ENCODE measurements at regions not wholly inside any gene's neighbourhood (a gene's known extent, or its start where the extent isn't known, plus 50 kb on each side); places are given as distances from the start of the nearest gene placed in this dataset.

GRCh38 chr13:54150851-54151250 is 1122.2 kb downstream of the OLFM4 start:
- intact Hi-C loops (cut with DNase I) = no loop called here
- no peak for DNase-seq (ENCODE audit: low spot score)

- DNase-seq (ENCODE audit: low spot score) = no peak
- intact Hi-C loops (cut with DNase I) = no loop called here
These were observed 1133.5 kb downstream of the OLFM4 start for GRCh38 chr13:54162069-54162468.

- intact Hi-C loops (cut with DNase I) = no loop called here
- no peak for DNase-seq (ENCODE audit: low spot score)
These were observed 1137.1 kb downstream of the OLFM4 start for GRCh38 chr13:54165581-54166215.

DNA sequence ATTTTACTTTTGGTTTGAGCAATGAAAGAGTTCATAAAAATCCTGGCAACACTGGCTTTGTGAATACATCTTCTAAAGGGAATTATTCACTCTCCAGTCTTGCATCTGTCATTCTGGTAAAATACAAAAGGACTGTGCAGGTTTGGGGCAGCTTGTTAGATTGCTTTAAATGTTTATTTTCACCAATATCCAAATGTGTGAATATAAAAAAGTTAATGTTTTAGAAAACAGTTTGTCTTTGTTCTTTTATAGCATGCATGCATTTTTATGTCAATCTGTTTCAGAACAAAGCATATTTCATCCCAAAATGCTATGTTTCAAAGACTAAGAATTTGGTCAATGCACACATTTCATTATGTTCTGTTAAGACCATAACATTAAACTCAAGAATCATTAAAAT is 1145.4 kb downstream of the OLFM4 start:
- no peak for DNase-seq (ENCODE audit: low spot score)
- intact Hi-C loops (cut with DNase I) = no loop called here

- DNase-seq (ENCODE audit: low spot score) = no peak
- intact Hi-C loops (cut with DNase I) = no loop called here
These were observed 1146.9 kb downstream of the OLFM4 start for GRCh38 chr13:54175466-54175865.

DNA sequence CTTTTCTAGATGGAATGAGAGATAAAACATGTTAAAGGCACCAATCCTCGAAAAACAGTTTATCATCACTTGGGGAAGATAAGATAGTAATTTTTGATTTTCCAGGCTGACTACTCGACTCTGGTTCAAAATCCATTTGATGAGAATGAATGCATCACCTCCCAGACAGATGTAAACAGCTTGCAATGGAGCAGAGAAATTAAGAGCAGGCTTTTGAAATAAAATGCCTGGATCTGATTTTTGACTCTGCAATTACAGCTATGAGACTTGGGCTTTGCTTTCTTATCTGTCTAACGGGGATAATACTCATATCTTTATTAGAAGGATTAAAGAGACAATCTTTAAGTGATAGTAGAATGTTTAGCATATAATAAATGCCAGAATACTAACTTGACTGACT is 1148.9 kb downstream of the OLFM4 start:
- no peak for DNase-seq (ENCODE audit: low spot score)
- intact Hi-C loops (cut with DNase I) = no loop called here

DNA sequence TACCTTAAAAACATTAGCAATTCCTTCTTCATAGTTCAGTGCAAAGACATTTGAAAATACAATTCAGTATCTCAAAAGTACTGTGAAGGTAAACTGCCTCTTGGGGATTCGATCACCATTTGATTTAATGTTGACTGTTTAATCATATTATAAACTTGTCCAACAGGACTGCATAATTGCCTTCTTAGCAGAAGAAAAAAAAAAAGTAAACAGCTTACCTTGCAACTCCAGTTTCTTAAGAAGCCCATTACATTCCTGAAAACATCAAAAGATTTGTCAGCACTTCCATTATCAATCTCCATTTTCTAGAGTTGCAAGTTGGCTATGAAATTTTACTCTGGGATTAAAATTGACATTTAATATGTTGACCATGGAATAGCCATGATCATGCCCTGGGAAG is 1154.6 kb downstream of the OLFM4 start:
- intact Hi-C loops (cut with DNase I) = no loop called here
- DNase-seq (ENCODE audit: low spot score) = no peak

DNA sequence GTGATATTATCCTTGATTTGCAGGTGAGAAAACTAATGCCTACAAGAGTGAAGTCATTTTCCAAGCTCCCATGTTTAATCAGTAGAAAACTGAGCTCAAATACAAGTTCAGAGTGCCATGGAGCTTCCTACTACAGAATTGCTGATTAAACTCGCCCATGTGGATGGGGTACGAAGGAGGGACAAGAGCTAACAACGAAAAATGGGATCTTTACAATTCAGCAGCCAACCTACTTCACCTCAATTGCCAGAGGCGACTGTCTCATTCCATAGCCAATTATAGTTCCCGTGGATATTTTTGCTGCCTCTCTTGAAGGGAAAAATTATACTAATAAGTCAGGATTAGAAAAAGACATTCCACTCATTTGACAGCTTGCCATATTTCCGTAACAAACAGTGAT is 1155.1 kb downstream of the OLFM4 start:
- DNase-seq (ENCODE audit: low spot score) = no peak
- intact Hi-C loops (cut with DNase I) = no loop called here

- no peak for DNase-seq (ENCODE audit: low spot score)
- intact Hi-C loops (cut with DNase I) = no loop called here
These were observed 1156.0 kb downstream of the OLFM4 start for GRCh38 chr13:54184576-54184975.

GRCh38 chr13:54185101-54185500 is 1156.5 kb downstream of the OLFM4 start:
- intact Hi-C loops (cut with DNase I) = no loop called here
- no peak for DNase-seq (ENCODE audit: low spot score)

- intact Hi-C loops (cut with DNase I) = no loop called here
- DNase-seq (ENCODE audit: low spot score) = no peak
These were observed 1157.2 kb downstream of the OLFM4 start for GRCh38 chr13:54185785-54186184.

GRCh38 chr13:54187461-54187860 is 1158.8 kb downstream of the OLFM4 start:
- intact Hi-C loops (cut with DNase I) = no loop called here
- DNase-seq (ENCODE audit: low spot score) = no peak

DNA sequence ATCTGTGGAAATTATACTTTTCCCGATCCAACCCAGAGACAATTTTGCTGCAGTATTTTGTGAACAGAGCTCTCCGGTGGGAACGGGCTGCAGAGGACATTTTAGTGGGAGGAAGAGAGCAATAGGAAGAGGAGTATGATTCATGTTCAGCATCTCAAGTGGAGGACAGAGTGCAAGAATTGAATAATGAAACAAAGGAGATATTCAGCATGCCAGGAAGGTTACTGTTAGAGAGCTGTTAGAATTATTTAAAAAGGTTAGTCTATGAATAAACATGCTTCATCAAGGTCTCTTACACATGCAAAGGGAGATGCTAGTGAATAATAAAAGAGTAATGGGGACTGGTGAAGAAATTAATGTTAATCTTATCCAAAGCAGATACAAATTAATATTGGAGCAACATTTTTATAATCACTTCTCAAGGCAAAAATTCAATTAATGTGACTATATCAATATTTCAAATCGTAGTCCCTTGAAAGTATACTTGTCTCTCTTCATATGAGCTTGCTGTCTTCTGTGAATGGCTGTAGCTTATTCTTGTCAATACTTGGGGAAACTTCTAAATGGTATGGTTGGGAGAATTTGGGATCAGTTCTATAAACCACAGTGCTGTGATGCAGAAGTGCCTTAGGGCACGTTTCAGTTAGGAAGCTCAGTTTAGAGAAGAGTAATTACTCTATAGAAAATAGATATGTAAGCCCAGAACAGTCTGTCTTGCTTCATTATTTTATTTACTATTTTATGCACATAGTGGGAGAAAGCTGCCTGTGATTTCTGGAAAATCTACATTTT is 1165.8 kb downstream of the OLFM4 start:
- intact Hi-C loops (cut with DNase I) = no loop called here
- DNase-seq (ENCODE audit: low spot score) = no peak

GRCh38 chr13:54196684-54197083 is 1168.1 kb downstream of the OLFM4 start:
- DNase-seq (ENCODE audit: low spot score) = no peak
- intact Hi-C loops (cut with DNase I) = no loop called here

DNA sequence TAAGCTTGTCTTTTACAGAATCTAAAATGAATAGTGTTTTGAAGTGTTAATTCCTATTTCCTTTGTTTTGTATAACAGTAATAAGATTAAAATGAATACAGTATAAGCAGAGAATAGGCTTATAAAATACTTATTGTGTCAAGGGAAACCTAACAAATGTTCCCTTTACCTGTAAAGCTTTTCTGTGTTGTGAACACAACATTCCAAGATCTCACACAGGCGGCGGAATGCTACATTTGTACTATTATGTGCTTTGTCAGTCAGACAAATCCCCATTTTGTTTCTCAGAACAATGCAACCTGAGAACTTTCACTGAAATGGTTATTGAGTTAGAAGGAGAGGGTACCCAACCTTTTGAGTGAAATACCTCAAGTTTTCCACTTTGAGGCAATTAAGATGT is 1170.3 kb downstream of the OLFM4 start:
- DNase-seq (ENCODE audit: low spot score) = no peak
- intact Hi-C loops (cut with DNase I) = no loop called here

DNA sequence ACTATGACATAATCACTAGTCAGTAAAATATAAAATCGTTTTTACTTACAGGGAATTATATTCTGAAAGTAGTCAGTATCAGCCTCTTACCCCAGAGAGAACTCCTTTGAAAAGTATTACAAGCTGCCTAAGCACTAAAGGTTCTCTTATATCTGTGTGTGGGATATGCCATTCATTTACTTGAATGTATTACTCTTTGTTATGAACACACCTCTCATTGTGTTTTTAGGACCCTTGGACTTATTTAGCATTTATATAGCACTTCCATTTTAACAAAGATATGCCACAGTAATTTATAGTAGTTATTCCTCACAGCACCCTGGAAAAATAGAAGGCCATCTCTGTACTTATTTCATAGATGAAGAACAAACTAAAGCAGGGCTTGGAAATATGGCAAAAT is 1178.0 kb downstream of the OLFM4 start:
- intact Hi-C loops (cut with DNase I) = no loop called here

DNA sequence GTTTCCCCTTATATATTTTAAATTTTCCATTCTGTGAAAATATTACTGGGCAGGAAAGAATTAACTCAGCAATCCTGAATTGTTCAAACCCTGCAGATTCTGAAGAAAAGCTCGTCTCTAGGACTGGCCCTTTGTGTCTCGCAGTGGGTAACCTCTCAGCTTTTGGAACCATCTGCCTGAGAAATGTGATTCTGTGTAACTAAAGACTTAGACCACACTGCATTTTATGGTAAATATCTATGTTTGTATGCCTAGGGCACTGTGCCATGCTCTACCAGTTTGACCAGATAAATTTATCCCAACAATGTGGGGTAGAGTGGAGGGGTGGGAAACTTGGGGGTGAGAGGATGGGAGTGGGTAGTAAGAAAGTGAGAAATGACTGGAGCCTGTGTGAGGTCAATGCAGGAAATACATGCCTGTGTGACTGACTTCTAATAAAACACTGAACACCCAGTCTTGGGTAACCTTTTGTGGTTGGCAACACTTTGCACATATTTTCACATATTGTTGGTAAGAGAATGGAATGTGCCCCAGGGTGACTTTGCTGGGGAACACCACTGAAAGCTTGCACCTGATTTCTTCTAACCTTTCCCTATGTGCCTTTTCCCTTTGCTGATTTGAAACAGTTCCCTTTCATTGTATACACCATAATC is 1181.9 kb downstream of the OLFM4 start:
- no peak for DNase-seq (ENCODE audit: low spot score)
- intact Hi-C loops (cut with DNase I) = no loop called here

More for the DNA sequence above, 1178.0 kb downstream of the OLFM4 start:
- DNase-seq (ENCODE audit: low spot score) = no peak

GRCh38 chr13:54216221-54216620 is 1187.6 kb downstream of the OLFM4 start:
- intact Hi-C loops (cut with DNase I) = no loop called here
- DNase-seq (ENCODE audit: low spot score) = no peak

DNA sequence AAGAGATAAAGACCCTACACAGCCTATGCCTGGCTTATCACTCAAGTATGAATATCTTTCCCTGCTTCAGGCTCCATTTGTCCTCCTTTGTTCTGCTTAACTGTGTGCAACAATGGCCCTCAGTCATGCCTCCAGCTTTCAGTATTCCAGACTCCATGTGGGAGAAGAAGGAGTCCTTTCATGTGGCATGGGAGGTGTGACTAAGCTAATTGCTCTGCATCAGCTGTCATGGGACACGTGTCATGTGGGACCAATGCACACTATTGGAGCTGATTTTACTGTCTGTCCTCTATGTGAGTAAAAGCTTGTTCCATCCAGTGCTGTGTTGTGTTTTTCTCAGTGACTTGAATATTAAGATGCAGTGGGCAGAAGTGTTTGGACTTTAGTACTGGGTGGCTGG is 1198.3 kb downstream of the OLFM4 start:
- intact Hi-C loops (cut with DNase I) = no loop called here
- no peak for DNase-seq (ENCODE audit: low spot score)

- no peak for DNase-seq (ENCODE audit: low spot score)
- intact Hi-C loops (cut with DNase I) = no loop called here
These were observed 1204.1 kb downstream of the OLFM4 start for GRCh38 chr13:54232700-54233099.

DNA sequence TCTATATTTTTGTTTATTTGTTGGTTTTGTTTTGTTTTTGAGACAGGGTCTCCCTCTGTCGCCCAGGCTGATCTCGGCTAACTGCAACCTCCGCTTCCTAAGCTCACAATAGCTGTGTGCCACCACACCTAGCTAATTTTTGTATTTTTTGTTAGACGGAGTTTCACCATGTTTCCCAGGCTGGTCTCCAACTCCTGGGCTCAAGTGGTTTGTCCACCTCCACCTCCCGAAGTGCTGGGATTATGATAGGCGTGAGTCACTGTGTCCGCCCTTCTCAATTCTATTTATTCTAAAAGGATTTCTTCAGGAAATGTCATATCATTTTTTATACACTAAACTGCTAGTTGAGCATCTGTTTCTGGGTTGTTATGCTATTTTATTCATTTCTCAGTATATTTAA is 1206.0 kb downstream of the OLFM4 start:
- no peak for DNase-seq (ENCODE audit: low spot score)
- intact Hi-C loops (cut with DNase I) = no loop called here

Data from cardiac septum (tissue), 1 donor.